BJ (cell line): ENCODE measurements at regions not wholly inside any gene's neighbourhood (a gene's known extent, or its start where the extent isn't known, plus 50 kb on each side); places are given as distances from the start of the nearest gene placed in this dataset.

ENCODE experiments used
- CTCF ChIA-PET: fragments of 350-600 bp; formaldehyde crosslinking; extraction: SDS; loops from one replicate; lab custom pipeline; 2021; ENCODE audit warnings: antibody characterized with exemption, inconsistent platforms; lab: Yijun Ruan, JAX
- POLR2A ChIA-PET: fragments of 300-600 bp; sonication (Branson Sonifier 250); formaldehyde crosslinking; extraction: SDS; loops from one replicate; lab custom pipeline; 2021; ENCODE audit warnings: antibody characterized with exemption; lab: Charles Lee
- DNase-seq: peaks from one replicate; pipeline ENCODE4 v3.0.0-alpha.2; 2011; ENCODE audit warnings: low read depth
- H3K27me3 ChIP-seq: 2 replicates; pipeline ENCODE4 v1.6.0; 2011; ENCODE audit warnings: low read length; ENCODE audit not compliant: control insufficient read depth, insufficient read depth
- H3K36me3 ChIP-seq: 2 replicates; pipeline ENCODE4 v1.5.1; 2011; ENCODE audit warnings: low read length; ENCODE audit not compliant: control insufficient read depth, insufficient read depth
- H3K4me3 ChIP-seq: 2 replicates; pipeline ENCODE4 v1.5.1; 2011; ENCODE audit warnings: low read depth, mild to moderate bottlenecking, control low read depth, low read length
- TF ChIP-seq, protein P1 (sequence below): IDR thresholded peaks from 2 replicates; pipeline ENCODE4 v1.5.1; 2011; ENCODE audit warnings: low read depth, mild to moderate bottlenecking, control low read depth, inconsistent platforms, low read length, moderate library complexity; ENCODE audit not compliant: insufficient read depth

DNA sequence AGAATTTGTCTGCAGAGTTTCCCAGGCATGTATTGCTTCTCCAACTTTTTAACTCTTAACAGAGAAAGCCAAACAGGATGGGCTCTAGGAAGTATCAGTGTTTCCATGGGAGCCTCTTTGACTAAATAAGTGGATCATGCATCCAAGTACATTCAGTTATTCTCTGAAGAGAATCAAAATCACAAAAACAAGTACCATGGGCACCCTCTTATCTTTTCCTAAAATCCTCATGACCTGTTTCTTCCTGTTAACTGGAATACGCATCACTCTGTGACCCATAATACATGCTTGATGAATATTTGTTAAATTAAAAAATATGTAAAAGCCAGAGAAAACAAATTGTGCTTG, 186.9 kb upstream of the MGMT start:
- Histone ChIP-seq H3K36me3 (no peaks in the 10 kb centered on the region), H3K4me3 (no peak overlapping the region), H3K27me3 (no peaks in the 10 kb centered on the region)
- no peak for DNase-seq
- CTCF ChIA-PET: no interaction called here
- POLR2A ChIA-PET: no interaction called here
- TF ChIP-seq, protein P1, sequence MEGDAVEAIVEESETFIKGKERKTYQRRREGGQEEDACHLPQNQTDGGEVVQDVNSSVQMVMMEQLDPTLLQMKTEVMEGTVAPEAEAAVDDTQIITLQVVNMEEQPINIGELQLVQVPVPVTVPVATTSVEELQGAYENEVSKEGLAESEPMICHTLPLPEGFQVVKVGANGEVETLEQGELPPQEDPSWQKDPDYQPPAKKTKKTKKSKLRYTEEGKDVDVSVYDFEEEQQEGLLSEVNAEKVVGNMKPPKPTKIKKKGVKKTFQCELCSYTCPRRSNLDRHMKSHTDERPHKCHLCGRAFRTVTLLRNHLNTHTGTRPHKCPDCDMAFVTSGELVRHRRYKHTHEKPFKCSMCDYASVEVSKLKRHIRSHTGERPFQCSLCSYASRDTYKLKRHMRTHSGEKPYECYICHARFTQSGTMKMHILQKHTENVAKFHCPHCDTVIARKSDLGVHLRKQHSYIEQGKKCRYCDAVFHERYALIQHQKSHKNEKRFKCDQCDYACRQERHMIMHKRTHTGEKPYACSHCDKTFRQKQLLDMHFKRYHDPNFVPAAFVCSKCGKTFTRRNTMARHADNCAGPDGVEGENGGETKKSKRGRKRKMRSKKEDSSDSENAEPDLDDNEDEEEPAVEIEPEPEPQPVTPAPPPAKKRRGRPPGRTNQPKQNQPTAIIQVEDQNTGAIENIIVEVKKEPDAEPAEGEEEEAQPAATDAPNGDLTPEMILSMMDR: no peak

DNA sequence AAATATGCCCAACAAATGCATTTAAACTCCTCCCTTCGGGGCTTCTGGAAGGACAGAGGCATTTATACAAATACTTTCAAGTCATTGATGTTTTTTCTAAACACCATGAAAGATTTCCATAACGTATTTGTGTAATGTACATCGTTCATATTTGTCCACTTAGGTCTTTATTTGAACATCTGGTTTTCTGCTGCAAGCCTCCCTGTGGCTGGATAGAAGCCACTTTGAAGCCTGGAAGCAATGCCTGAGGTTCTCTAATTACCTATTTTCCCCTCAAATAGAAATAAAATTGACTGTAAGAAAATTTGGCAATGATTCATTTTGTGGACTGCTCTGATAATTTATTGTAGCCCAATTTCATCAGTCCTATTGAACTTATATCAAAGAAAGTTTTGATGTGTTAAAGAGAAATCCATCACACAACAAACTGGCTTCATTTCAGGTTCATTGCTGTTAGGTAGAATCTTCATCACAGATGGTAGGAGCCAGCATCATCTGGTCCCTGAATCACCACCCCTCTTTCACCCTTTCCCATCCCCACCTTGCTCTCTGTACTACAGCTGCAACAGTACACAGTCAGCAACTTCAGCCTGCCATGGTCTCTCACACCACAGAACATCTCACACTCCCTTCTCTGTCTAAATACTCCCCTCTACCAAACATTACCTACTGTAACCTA, 186.0 kb upstream of the MGMT start:
- Histone ChIP-seq H3K36me3 (no peaks in the 10 kb centered on the region), H3K27me3 (no peaks in the 10 kb centered on the region), H3K4me3 (no peak overlapping the region)
- TF ChIP-seq, protein P1: no peak
- no peak for DNase-seq
- ChIA-PET CTCF (no interaction called here), POLR2A (no interaction called here)

DNA sequence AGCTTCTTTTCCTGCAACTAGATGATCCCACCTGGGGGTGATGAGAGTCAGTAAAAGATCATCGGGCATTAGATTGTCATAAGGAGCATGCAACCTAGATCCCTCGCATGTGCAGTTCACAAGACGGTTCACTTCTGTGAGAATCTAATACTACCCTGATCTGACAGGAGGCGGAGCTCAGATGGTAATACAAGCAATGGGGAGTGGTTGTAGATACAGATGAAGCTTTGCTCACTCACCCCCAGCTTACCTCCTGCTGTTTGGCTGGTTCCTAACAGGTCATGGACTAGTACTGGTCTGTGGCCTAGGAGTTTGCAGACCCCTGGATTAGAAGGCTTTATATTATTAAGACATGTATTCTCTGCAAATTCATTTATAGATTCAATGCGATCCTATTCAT, 181.6 kb upstream of the MGMT start:
- no peak for DNase-seq
- TF ChIP-seq, protein P1: no peak
- no peaks in the 10 kb centered on the region for H3K27me3 ChIP-seq
- no peaks in the 10 kb centered on the region for H3K36me3 ChIP-seq
- H3K4me3 ChIP-seq: no peak overlapping the region
- CTCF ChIA-PET: no interaction called here
- POLR2A ChIA-PET: no interaction called here

DNA sequence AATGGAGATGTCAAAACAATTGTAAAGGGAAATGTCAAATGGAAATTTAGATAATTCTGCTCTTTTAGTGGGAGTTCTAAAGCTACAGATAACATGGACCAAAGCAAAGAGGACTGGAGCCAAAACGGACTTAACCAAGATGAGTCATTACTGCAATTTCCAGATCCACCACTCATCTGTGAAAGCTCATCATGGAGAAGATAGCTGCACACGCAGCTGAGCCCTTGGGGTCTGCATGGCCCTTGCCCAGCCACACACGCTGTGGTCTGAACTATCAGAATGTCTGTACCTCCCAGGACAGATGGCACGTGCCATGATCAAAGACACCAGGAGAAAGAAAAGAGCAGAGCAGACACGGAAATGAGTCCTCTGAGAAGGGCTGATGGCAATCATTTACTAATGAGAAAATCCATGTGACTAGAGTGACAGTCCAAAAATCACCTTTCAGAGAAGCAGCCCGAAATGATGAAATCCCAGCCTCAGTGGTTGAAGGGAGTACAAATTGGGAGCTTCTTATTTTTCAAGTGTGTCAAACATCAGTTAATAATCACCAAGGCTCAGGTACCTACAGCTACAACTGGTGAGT, 177.9 kb upstream of the MGMT start:
- no peaks in the 10 kb centered on the region for H3K27me3 ChIP-seq
- no peak overlapping the region for H3K4me3 ChIP-seq
- H3K36me3 ChIP-seq: no peaks in the 10 kb centered on the region
- TF ChIP-seq, protein P1: no peak
- no peak for DNase-seq
- CTCF ChIA-PET: no interaction called here
- POLR2A ChIA-PET: no interaction called here

DNA sequence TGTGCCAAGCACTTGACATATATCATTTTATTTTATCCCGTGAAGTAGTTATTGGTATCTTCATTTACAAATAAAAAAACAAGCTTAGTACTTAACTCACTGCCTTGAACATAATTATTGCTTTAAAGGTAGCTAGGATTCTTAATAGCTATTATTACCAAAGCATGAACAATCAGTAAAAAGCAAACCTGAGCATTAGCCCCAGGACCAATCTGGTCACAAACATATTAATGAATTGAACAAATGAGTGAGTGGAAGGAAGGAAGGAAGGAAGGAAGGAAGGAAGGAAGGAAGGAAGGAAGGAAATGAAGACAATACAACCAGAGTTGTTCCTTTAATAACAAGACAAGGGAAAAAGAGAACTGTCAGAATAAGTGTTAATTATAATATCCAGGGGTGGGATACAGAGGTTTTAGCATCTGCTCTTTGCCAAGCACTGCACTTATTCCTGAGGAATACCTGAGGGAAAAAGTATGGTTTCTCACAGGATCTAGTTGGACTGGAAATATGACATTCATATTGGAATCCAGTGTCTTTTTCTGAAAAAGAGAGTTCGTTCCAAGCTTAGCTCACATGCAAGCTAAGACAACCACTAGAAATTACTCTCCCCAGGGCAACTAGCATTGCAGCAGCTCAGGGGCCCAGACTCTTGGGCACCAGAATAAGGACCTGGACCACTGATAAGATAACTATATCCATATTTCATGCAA, 172.9 kb upstream of the MGMT start:
- DNase-seq: no peak
- CTCF ChIA-PET: interaction anchor here (0.6 kb wide), 1 partner anchor 686 kb away, joined by 3 read pairs; no protein-coding TSS in a partner anchor
- no peaks in the 10 kb centered on the region for H3K36me3 ChIP-seq
- TF ChIP-seq, protein P1: no peak
- H3K4me3 ChIP-seq: no peak overlapping the region
- H3K27me3 ChIP-seq: no peaks in the 10 kb centered on the region
- POLR2A ChIA-PET: no interaction called here
